ENCODE measurements at regions not wholly inside any gene's neighbourhood (a gene's known extent, or its start where the extent isn't known, plus 50 kb on each side); places are given as distances from the start of the nearest gene placed in this dataset.
A peak's percentile ranks its signal among the peaks of the same experiment; 100 is the strongest.

GRCh38 chr18:65522907-65523306 is 227.9 kb upstream of the CDH7 start:
- no peak for TF ChIP-seq CTCF (IDR thresholded peaks at IDR 0.05; ENCODE audit: unreplicated experiment)
- no peak for DNase-seq (ENCODE audit: low spot score in 2 of 2, unreplicated experiment in 2 of 2)
- peaks cover 2% of the 10 kb centered on the region for H3K4me1 Mint-ChIP-seq
- no peak overlapping the region for H3K27ac Mint-ChIP-seq
- H3K36me3 Mint-ChIP-seq, result no peaks in the 10 kb centered on the region
- no peak overlapping the region for H3K4me3 Mint-ChIP-seq
- H3K9me3 Mint-ChIP-seq, result peaks cover 14% of the 10 kb centered on the region
- peaks cover 3% of the 10 kb centered on the region for H3K27me3 Mint-ChIP-seq (ENCODE audit: low read depth)

- no peak for DNase-seq (ENCODE audit: low spot score in 2 of 2, unreplicated experiment in 2 of 2)
- no peak overlapping the region for H3K27ac Mint-ChIP-seq
- H3K4me3 Mint-ChIP-seq, result no peak overlapping the region
- H3K4me1 Mint-ChIP-seq, result no peaks in the 10 kb centered on the region
- H3K9me3 Mint-ChIP-seq, result peaks cover 1% of the 10 kb centered on the region
- H3K27me3 Mint-ChIP-seq (ENCODE audit: low read depth), result no peaks in the 10 kb centered on the region
- H3K36me3 Mint-ChIP-seq, result no peaks in the 10 kb centered on the region
- TF ChIP-seq CTCF (IDR thresholded peaks at IDR 0.05; ENCODE audit: unreplicated experiment), result no peak
Observed at GRCh38 chr18:65516209-65516608, 234.6 kb upstream of the CDH7 start.

DNA sequence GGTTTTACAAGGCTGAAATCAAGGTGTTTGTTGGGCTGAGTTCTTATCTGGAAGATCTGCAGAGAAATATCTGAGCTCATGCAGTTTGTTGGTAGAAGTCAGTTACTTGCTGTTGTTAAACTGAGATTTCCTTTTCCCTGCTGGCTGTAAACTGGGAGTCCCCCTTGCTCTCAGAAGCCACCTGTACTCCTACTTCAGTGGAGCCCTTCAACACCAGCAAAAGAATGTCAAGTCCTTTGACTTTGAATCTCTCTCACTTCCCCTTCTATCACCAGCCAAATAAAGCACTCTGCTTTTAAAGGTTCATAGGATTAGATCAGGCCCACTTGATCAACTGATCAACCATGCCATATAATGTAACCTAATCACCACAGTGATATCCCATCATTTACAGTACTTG is 252.2 kb upstream of the CDH7 start:
- Mint-ChIP-seq H3K27me3 (ENCODE audit: low read depth) (no peaks in the 10 kb centered on the region), H3K27ac (peak overlapping the region; percentile 5), H3K4me1 (peaks cover 6% of the 10 kb centered on the region), H3K9me3 (no peaks in the 10 kb centered on the region), H3K36me3 (no peaks in the 10 kb centered on the region), H3K4me3 (no peak overlapping the region)
- no peak for TF ChIP-seq CTCF (IDR thresholded peaks at IDR 0.05; ENCODE audit: unreplicated experiment)
- no peak for DNase-seq (ENCODE audit: low spot score in 2 of 2, unreplicated experiment in 2 of 2)

GRCh38 chr18:65487569-65487968 is 263.2 kb upstream of the CDH7 start:
- no peak overlapping the region for H3K27ac Mint-ChIP-seq
- no peaks in the 10 kb centered on the region for H3K36me3 Mint-ChIP-seq
- no peak for TF ChIP-seq CTCF (IDR thresholded peaks at IDR 0.05; ENCODE audit: unreplicated experiment)
- H3K4me3 Mint-ChIP-seq, result no peak overlapping the region
- peaks cover 7% of the 10 kb centered on the region for H3K9me3 Mint-ChIP-seq
- DNase-seq (ENCODE audit: low spot score in 2 of 2, unreplicated experiment in 2 of 2), result no peak
- H3K27me3 Mint-ChIP-seq (ENCODE audit: low read depth), result no peaks in the 10 kb centered on the region
- peaks cover 6% of the 10 kb centered on the region for H3K4me1 Mint-ChIP-seq

DNA sequence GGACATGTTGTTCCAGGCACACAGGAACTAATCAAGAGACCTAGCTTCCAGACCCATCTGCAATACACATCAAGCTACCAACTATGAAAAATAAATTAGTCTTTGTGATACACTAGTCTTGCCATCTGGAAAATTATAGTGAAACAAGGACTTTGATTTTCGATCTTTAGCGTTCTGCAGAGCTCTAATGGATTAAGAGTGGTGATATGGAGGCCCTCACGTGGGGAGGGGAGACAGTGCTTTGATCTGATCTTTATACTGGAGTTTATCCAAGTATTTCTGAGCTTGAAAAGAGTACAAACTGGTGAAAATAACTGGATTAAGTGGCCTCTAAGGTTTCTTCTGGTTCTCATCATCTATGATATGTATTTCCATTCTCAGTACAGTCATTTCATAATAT is 273.4 kb upstream of the CDH7 start:
- Mint-ChIP-seq H3K9me3 (no peaks in the 10 kb centered on the region), H3K27me3 (ENCODE audit: low read depth) (no peaks in the 10 kb centered on the region)

More for the DNA sequence above, 273.4 kb upstream of the CDH7 start:
- no peak for TF ChIP-seq CTCF (IDR thresholded peaks at IDR 0.05; ENCODE audit: unreplicated experiment)
- H3K4me3 Mint-ChIP-seq, result no peak overlapping the region
- H3K27ac Mint-ChIP-seq, result no peak overlapping the region
- no peaks in the 10 kb centered on the region for H3K4me1 Mint-ChIP-seq
- DNase-seq (ENCODE audit: low spot score in 2 of 2, unreplicated experiment in 2 of 2), result no peak
- no peaks in the 10 kb centered on the region for H3K36me3 Mint-ChIP-seq
